Osteocyte (in vitro differentiated cells): ENCODE measurements at regions not wholly inside any gene's neighbourhood (a gene's known extent, or its start where the extent isn't known, plus 50 kb on each side); places are given as distances from the start of the nearest gene placed in this dataset.

ENCODE experiments used
- DNase-seq: peaks from one replicate; pipeline ENCODE4 v3.0.0; 2021; ENCODE audit warnings: mixed read lengths; ENCODE audit not compliant: unreplicated experiment; ENCODE audit errors: extremely low spot score
- H3K27ac Mint-ChIP-seq: one replicate; pipeline ENCODE4 v1.8.0; 2021; ENCODE audit warnings: mild to moderate bottlenecking, mixed read lengths; ENCODE audit not compliant: unreplicated experiment
- H3K27me3 Mint-ChIP-seq: one replicate; pipeline ENCODE4 v1.8.0; 2021; ENCODE audit warnings: mixed read lengths; ENCODE audit not compliant: unreplicated experiment
- H3K36me3 Mint-ChIP-seq: one replicate; pipeline ENCODE4 v1.8.0; 2021; ENCODE audit warnings: mixed read lengths; ENCODE audit not compliant: unreplicated experiment
- H3K4me1 Mint-ChIP-seq: one replicate; pipeline ENCODE4 v1.8.0; 2021; ENCODE audit warnings: mixed read lengths; ENCODE audit not compliant: unreplicated experiment
- H3K4me3 Mint-ChIP-seq: one replicate; pipeline ENCODE4 v1.8.0; 2021; ENCODE audit warnings: mild to moderate bottlenecking, moderate library complexity, mixed read lengths; ENCODE audit not compliant: unreplicated experiment
- H3K9me3 Mint-ChIP-seq: one replicate; pipeline ENCODE4 v1.8.0; 2021; ENCODE audit warnings: mixed read lengths; ENCODE audit not compliant: unreplicated experiment
- TF ChIP-seq, protein P1 (sequence below): fragments of 200-600 bp; sonication (generic); IDR thresholded peaks from 2 replicates; pipeline ENCODE4 v1.5.0; 2021; ENCODE audit warnings: antibody characterized with exemption, mild to moderate bottlenecking, moderate library complexity

DNA sequence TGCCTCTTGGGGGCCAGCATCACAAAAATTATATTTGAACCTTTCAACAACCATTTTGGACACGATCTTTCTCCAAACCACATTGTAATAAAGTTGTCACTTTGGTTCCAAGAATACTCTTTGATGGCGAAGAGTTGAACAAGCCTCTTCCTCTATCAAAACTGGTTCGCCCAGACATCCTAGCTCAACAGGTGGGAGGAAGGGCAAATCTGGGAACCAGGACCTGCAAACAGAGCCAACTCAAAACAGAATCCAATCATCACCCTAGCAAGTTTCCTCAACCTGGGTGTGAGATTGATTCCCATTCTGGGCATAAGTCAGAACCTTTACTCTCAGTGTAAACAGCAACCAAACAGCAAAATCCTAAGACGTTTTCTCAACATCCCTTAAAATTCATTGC, 141.2 kb upstream of the RREB1 start:
- Mint-ChIP-seq H3K27ac (no peak overlapping the region), H3K4me1 (no peaks in the 10 kb centered on the region), H3K9me3 (no peaks in the 10 kb centered on the region), H3K4me3 (no peak overlapping the region), H3K36me3 (no peaks in the 10 kb centered on the region), H3K27me3 (no peaks in the 10 kb centered on the region)
- TF ChIP-seq, protein P1, sequence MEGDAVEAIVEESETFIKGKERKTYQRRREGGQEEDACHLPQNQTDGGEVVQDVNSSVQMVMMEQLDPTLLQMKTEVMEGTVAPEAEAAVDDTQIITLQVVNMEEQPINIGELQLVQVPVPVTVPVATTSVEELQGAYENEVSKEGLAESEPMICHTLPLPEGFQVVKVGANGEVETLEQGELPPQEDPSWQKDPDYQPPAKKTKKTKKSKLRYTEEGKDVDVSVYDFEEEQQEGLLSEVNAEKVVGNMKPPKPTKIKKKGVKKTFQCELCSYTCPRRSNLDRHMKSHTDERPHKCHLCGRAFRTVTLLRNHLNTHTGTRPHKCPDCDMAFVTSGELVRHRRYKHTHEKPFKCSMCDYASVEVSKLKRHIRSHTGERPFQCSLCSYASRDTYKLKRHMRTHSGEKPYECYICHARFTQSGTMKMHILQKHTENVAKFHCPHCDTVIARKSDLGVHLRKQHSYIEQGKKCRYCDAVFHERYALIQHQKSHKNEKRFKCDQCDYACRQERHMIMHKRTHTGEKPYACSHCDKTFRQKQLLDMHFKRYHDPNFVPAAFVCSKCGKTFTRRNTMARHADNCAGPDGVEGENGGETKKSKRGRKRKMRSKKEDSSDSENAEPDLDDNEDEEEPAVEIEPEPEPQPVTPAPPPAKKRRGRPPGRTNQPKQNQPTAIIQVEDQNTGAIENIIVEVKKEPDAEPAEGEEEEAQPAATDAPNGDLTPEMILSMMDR: no peak
- DNase-seq: no peak

DNA sequence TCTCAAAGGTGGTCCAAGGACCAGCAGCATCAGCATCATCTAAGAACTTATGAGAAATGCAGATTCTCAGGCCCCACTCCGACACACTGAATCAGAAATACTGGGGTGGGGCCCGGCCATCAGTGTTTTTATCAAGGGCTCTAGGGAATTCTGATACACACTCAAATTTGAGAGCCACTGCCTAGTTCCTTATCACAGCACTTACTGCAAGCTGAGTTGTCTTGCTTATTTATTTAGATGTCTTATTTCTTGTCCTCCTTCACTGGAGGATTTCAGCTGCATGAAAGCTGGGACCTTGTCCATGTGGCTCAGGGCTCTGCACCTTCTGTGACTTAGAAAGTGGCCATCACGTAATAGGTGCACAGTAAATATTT, 139.4 kb upstream of the RREB1 start:
- TF ChIP-seq, protein P1: no peak
- no peaks in the 10 kb centered on the region for H3K36me3 Mint-ChIP-seq
- no peak overlapping the region for H3K4me3 Mint-ChIP-seq
- DNase-seq: no peak
- H3K4me1 Mint-ChIP-seq: no peaks in the 10 kb centered on the region
- H3K27me3 Mint-ChIP-seq: no peaks in the 10 kb centered on the region
- H3K9me3 Mint-ChIP-seq: no peaks in the 10 kb centered on the region
- no peak overlapping the region for H3K27ac Mint-ChIP-seq

DNA sequence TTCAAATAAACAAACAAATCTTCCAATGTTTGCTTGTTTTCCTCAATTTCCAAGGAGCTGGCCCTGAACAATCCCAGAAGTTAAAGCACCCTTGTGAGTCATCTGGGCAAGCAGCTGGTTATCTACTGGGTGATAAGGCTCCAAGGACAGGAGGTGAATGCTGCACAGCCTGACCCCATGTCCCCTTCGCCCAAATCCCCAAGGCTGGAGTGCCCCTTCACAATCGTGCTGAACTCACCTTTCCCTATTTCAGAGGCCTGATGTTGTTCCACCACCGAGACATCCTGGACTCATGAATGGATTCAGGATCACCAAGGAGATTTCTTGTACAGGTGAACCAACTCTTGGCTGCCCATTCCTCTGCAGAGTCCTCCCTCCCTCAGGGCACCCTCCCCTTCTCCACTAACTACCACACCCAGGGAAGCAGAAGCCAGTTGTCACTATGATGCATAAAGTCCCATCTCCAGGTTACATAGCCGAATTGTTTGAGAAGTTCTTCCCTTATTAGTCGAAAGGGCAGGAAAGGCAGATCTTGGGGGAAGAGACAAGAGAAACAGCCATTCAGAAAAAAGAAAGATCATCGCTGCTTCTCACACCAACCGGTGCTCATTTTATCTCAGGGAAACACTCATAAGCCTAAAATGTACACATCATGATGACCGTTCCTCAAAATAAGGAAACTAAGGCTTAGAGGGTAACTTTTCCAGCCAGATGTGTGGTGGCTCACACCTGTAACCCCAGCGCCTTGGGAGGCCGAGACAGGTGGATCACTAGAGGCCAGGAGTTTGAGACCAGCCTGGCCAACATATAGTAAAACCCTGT, 138.8 kb upstream of the RREB1 start:
- H3K27ac Mint-ChIP-seq: no peak overlapping the region
- TF ChIP-seq, protein P1: no peak
- no peaks in the 10 kb centered on the region for H3K9me3 Mint-ChIP-seq
- no peaks in the 10 kb centered on the region for H3K4me1 Mint-ChIP-seq
- H3K4me3 Mint-ChIP-seq: no peak overlapping the region
- no peak for DNase-seq
- H3K36me3 Mint-ChIP-seq: no peaks in the 10 kb centered on the region
- no peaks in the 10 kb centered on the region for H3K27me3 Mint-ChIP-seq

- no peaks in the 10 kb centered on the region for H3K36me3 Mint-ChIP-seq
- no peak for DNase-seq
- no peaks in the 10 kb centered on the region for H3K9me3 Mint-ChIP-seq
- H3K27me3 Mint-ChIP-seq: no peaks in the 10 kb centered on the region
- TF ChIP-seq, protein P1: no peak
- H3K4me3 Mint-ChIP-seq: no peak overlapping the region
- no peak overlapping the region for H3K27ac Mint-ChIP-seq
- H3K4me1 Mint-ChIP-seq: no peaks in the 10 kb centered on the region
Observed at GRCh38 chr6:6969761-6970223, 138.0 kb upstream of the RREB1 start.

GRCh38 chr6:6970851-6971250, 136.9 kb upstream of the RREB1 start:
- no peaks in the 10 kb centered on the region for H3K27me3 Mint-ChIP-seq
- H3K9me3 Mint-ChIP-seq: no peaks in the 10 kb centered on the region
- H3K27ac Mint-ChIP-seq: no peak overlapping the region
- DNase-seq: no peak
- no peaks in the 10 kb centered on the region for H3K4me1 Mint-ChIP-seq
- TF ChIP-seq, protein P1: no peak
- no peaks in the 10 kb centered on the region for H3K36me3 Mint-ChIP-seq
- H3K4me3 Mint-ChIP-seq: no peak overlapping the region
